ENCODE measurements at regions not wholly inside any gene's neighbourhood (a gene's known extent, or its start where the extent isn't known, plus 50 kb on each side); places are given as distances from the start of the nearest gene placed in this dataset.

DNA sequence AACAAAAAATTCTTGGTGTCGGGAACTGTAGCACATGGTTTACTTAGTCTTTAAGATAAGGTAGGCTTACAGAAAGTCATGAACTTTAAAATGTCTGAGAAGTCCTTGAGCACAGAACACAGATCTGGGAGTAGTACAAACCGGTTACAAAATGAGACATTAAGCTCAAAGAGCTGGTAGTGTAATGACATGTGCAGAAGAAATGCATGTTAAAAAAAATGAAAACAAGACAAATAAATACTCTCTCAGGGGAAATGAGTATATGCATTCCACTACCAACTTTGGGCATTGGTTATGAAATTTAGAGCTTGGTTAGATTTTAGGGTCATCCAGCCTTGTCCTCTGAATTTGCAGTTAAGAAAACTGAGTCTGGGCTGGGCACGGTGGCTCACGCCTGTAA, 91.5 kb upstream of the F3 start:
- TF ChIP-seq, protein P1, sequence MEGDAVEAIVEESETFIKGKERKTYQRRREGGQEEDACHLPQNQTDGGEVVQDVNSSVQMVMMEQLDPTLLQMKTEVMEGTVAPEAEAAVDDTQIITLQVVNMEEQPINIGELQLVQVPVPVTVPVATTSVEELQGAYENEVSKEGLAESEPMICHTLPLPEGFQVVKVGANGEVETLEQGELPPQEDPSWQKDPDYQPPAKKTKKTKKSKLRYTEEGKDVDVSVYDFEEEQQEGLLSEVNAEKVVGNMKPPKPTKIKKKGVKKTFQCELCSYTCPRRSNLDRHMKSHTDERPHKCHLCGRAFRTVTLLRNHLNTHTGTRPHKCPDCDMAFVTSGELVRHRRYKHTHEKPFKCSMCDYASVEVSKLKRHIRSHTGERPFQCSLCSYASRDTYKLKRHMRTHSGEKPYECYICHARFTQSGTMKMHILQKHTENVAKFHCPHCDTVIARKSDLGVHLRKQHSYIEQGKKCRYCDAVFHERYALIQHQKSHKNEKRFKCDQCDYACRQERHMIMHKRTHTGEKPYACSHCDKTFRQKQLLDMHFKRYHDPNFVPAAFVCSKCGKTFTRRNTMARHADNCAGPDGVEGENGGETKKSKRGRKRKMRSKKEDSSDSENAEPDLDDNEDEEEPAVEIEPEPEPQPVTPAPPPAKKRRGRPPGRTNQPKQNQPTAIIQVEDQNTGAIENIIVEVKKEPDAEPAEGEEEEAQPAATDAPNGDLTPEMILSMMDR (IDR thresholded peaks at IDR 0.05): no peak
- TF ChIP-seq POLR2A (IDR thresholded peaks at IDR 0.05): no peak

Data from testis (tissue), 2 donors.